ENCODE measurements at regions not wholly inside any gene's neighbourhood (a gene's known extent, or its start where the extent isn't known, plus 50 kb on each side); places are given as distances from the start of the nearest gene placed in this dataset.

DNA sequence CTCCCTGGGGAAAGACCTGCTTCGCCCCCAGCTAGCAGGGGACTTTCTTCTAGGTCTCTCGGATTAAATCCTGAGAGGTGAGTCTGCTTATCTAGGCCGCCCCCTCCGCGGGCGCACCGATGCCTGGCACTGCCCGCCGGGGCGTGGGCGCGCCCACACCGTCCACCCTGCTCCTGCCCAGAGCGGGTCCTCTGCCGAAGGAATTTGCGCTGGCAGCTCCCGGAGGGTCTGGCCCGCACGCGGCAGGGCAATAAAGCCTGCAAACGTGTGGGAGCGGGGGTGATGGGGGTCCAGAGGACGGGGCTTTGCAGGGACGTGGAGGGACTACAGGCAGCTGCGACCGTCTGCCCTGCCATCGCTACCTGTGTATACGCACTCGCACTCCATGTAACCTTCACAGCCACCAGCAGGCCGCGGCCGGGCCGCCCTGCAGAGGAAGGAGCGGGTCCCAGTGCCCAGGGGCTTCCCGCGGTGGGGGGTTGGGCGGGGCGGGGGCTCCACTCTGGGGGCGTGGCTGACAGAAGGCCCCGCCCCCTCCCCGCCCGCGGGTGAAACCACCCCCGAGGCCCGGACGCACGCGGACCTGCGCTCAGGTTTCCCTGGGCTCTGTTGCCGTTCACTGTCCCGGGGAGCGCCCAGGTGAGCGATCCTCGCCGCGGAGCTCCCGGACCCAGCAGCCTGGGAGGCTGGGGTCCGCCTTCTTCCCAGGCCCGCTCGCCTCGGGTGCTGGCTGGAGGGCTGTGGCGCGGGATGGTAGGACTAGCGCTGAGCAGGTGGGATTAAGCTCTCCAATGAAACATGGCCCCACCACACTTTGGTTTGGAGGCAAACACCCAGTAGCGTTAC is 174.5 kb upstream of the HS6ST1 start:
- no peak overlapping the region for H3K4me2 ChIP-seq (ENCODE audit: low read length)
- H2AFZ ChIP-seq (ENCODE audit: low read length), result no peak overlapping the region
- no peaks in the 10 kb centered on the region for H3K4me1 ChIP-seq (ENCODE audit: insufficient read depth, low read length)
- H3K9me2 ChIP-seq (replicated peaks; ENCODE audit: low read length), result no peaks in the 10 kb centered on the region
- H3F3A ChIP-seq (ENCODE audit: low read length, unreplicated experiment), result no peaks in the 10 kb centered on the region
- peaks cover 16% of the 10 kb centered on the region for H3K27me3 ChIP-seq (ENCODE audit: low read length)
- ChIA-PET CTCF (no interaction called here), POLR2A (ENCODE audit: unreplicated experiment) (no interaction called here)
- no peaks in the 10 kb centered on the region for H4K20me1 ChIP-seq (ENCODE audit: low read length)
- H3K4me3 ChIP-seq (ENCODE audit: low read length), result no peak overlapping the region
- no peak overlapping the region for H3K27ac ChIP-seq (ENCODE audit: low read length)
- no peaks in the 10 kb centered on the region for H3K79me2 ChIP-seq (ENCODE audit: low read length)
- DNase-seq (no peak), ATAC-seq (no peak)
- H3K9ac ChIP-seq (ENCODE audit: low read length), result no peak overlapping the region
- H3K9me3 ChIP-seq (ENCODE audit: low read length), result no peaks in the 10 kb centered on the region
- TF ChIP-seq CTCF (conservative IDR thresholded peaks at IDR 0.05; ENCODE audit: low read depth, low read length) (no peak), EZH2 (IDR thresholded peaks at IDR 0.05; ENCODE audit: low read length, unreplicated experiment) (no peak), EZH2phosphoT487 (IDR thresholded peaks at IDR 0.05; ENCODE audit: borderline replicate concordance, low read length) (no peak)
- intact Hi-C loops (cut with micrococcal nuclease), result no loop called here
- BruUV-seq (replicated peaks), result no TSS peak
- no peaks in the 10 kb centered on the region for H3K36me3 ChIP-seq (ENCODE audit: low read depth, low read length)

DNA sequence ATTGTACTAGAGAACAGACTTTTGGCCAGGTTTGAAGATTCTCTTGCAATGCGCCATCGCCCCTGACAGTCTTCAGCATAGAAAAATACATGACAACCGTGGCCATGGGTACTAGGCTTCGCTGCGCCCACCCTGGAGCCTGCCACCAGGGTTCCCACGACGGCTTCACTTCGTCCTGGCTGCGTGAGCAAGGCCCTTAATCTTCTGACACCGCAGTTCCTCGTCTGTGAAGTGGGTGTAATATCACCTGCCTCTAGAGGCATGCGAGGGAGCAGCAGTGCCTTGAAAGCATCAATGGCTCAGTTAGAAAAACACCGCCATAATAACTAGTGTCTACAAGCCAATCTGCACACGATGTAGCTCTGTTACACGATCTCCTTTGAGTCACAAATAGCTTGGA is 175.2 kb upstream of the HS6ST1 start:
- H3K4me1 ChIP-seq (ENCODE audit: insufficient read depth, low read length), result no peaks in the 10 kb centered on the region
- H3F3A ChIP-seq (ENCODE audit: low read length, unreplicated experiment), result no peaks in the 10 kb centered on the region
- H3K9me2 ChIP-seq (replicated peaks; ENCODE audit: low read length), result no peaks in the 10 kb centered on the region
- no peak for ATAC-seq
- POLR2A ChIA-PET (ENCODE audit: unreplicated experiment), result no interaction called here
- no peak overlapping the region for H3K9ac ChIP-seq (ENCODE audit: low read length)
- DNase-seq, result no peak
- no peak overlapping the region for H3K4me3 ChIP-seq (ENCODE audit: low read length)
- peaks cover 12% of the 10 kb centered on the region for H3K27me3 ChIP-seq (ENCODE audit: low read length)
- H3K36me3 ChIP-seq (ENCODE audit: low read depth, low read length), result no peaks in the 10 kb centered on the region
- no peaks in the 10 kb centered on the region for H3K9me3 ChIP-seq (ENCODE audit: low read length)
- H3K27ac ChIP-seq (ENCODE audit: low read length), result no peak overlapping the region
- intact Hi-C loops (cut with micrococcal nuclease), result no loop called here
- H3K4me2 ChIP-seq (ENCODE audit: low read length), result no peak overlapping the region
- TF ChIP-seq CTCF (conservative IDR thresholded peaks at IDR 0.05; ENCODE audit: low read depth, low read length), result no peak
- TF ChIP-seq EZH2 (IDR thresholded peaks at IDR 0.05; ENCODE audit: low read length, unreplicated experiment), result no peak
- TF ChIP-seq EZH2phosphoT487 (IDR thresholded peaks at IDR 0.05; ENCODE audit: borderline replicate concordance, low read length), result no peak
- H4K20me1 ChIP-seq (ENCODE audit: low read length), result no peaks in the 10 kb centered on the region
- no peak overlapping the region for H2AFZ ChIP-seq (ENCODE audit: low read length)
- CTCF ChIA-PET, result no interaction called here
- BruUV-seq (replicated peaks), result no TSS peak
- H3K79me2 ChIP-seq (ENCODE audit: low read length), result no peaks in the 10 kb centered on the region

DNA sequence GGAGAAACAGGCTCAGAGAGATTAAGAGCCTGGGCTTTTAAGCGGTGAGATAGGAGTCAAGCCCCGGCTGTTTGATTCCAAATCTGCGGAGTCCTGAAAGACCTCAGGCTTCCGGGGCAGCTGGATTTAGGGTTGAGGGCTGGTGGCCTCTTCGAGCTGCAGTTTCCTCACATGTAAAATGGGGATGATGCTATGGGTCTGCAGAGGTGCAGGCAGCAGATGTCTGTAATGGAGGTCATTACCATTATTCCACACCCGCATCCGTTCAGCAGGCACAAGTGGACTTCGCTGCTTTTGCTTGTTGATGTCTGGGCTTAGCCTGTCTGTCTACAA is 175.6 kb upstream of the HS6ST1 start:
- BruUV-seq (replicated peaks), result no TSS peak
- Histone ChIP-seq H3K27ac (ENCODE audit: low read length) (no peak overlapping the region), H3K4me3 (ENCODE audit: low read length) (no peak overlapping the region), H2AFZ (ENCODE audit: low read length) (no peak overlapping the region), H3K4me1 (ENCODE audit: insufficient read depth, low read length) (no peaks in the 10 kb centered on the region), H3K27me3 (ENCODE audit: low read length) (peaks cover 12% of the 10 kb centered on the region), H4K20me1 (ENCODE audit: low read length) (no peaks in the 10 kb centered on the region), H3K4me2 (ENCODE audit: low read length) (no peak overlapping the region), H3K9me3 (ENCODE audit: low read length) (no peaks in the 10 kb centered on the region), H3K79me2 (ENCODE audit: low read length) (no peaks in the 10 kb centered on the region), H3K9ac (ENCODE audit: low read length) (no peak overlapping the region), H3K36me3 (ENCODE audit: low read depth, low read length) (no peaks in the 10 kb centered on the region), H3K9me2 (replicated peaks; ENCODE audit: low read length) (no peaks in the 10 kb centered on the region), H3F3A (ENCODE audit: low read length, unreplicated experiment) (no peaks in the 10 kb centered on the region)
- ATAC-seq (no peak), DNase-seq (no peak)
- intact Hi-C loops (cut with micrococcal nuclease), result no loop called here
- ChIA-PET POLR2A (ENCODE audit: unreplicated experiment) (no interaction called here), CTCF (no interaction called here)
- TF ChIP-seq EZH2 (IDR thresholded peaks at IDR 0.05; ENCODE audit: low read length, unreplicated experiment), result no peak
- no peak for TF ChIP-seq EZH2phosphoT487 (IDR thresholded peaks at IDR 0.05; ENCODE audit: borderline replicate concordance, low read length)
- TF ChIP-seq CTCF (conservative IDR thresholded peaks at IDR 0.05; ENCODE audit: low read depth, low read length), result no peak
